Breast epithelium (tissue), 4 donors: ENCODE measurements at regions not wholly inside any gene's neighbourhood (a gene's known extent, or its start where the extent isn't known, plus 50 kb on each side); places are given as distances from the start of the nearest gene placed in this dataset.

Experiments
- DNase-seq, 2 donors: peaks; one replicate each; pipeline ENCODE4 v3.0.0-alpha.2; 2019; ENCODE audit warnings: low spot score in 2 of 2
- H3K27ac ChIP-seq, 2 donors: fragments of 200-600 bp; sonication (generic) in 1 of 2; one replicate each; pipeline ENCODE4 v1.5.1; 2016 to 2019; ENCODE audit warnings: mild to moderate bottlenecking in 1 of 2
- H3K27me3 ChIP-seq, 2 donors: fragments of 200-600 bp; sonication (generic) in 1 of 2; one replicate each; pipeline versions ENCODE4 v1.5.1 to v1.6.0; 2017 to 2019; ENCODE audit warnings: control low read depth in 1 of 2, mild to moderate bottlenecking in 1 of 2
- H3K36me3 ChIP-seq: fragments of 200-600 bp; one replicate; pipeline ENCODE4 v1.5.1; 2019
- H3K4me1 ChIP-seq, 2 donors: fragments of 200-600 bp; sonication (generic); one replicate each; pipeline ENCODE4 v1.5.1; 2016 to 2019; ENCODE audit warnings: control low read depth in 1 of 2
- H3K4me3 ChIP-seq, 3 donors: fragments of 200-600 bp; sonication (generic); 1 replicate in 2 of 3; 2 replicates in 1 of 3; pipeline ENCODE4 v1.5.1; 2016 to 2019; ENCODE audit warnings: mild to moderate bottlenecking in 3 of 3, moderate library complexity in 2 of 3
- H3K9me3 ChIP-seq, 2 donors: fragments of 200-600 bp; sonication (generic) in 1 of 2; one replicate each; pipeline ENCODE4 v1.5.1; 2016 to 2019; ENCODE audit warnings: control low read depth in 1 of 2
- POLR2A ChIP-seq: fragments of 450-650 bp; IDR thresholded peaks from one replicate; pipeline ENCODE4 v1.6.1; 2016; ENCODE audit warnings: antibody characterized with exemption, mild to moderate bottlenecking, moderate library complexity
- POLR2AphosphoS5 ChIP-seq, 3 donors: sonication (generic); formaldehyde crosslinking; IDR thresholded peaks; one replicate each; pipeline ENCODE4 v1.6.1; 2017; ENCODE audit warnings: antibody characterized with exemption in 3 of 3
- intact Hi-C: fragments of 100-400 bp; cut with DNase I; formaldehyde crosslinking; loops from one replicate; pipeline ENCODE4 v1.15.1; 2023; ENCODE audit warnings: low total_unique reads
- TF ChIP-seq, protein P1 (sequence below), 3 donors: fragments of 450-650 bp; IDR thresholded peaks; one replicate each; pipeline ENCODE4 v1.5.1; 2016 to 2017; ENCODE audit warnings: antibody characterized with exemption in 3 of 3, mild to moderate bottlenecking in 3 of 3, moderate library complexity in 3 of 3

GRCh38 chr4:151988591-151988990 lies 227.8 kb upstream of the GATB start:
- no peak for DNase-seq
- no peak for TF ChIP-seq POLR2AphosphoS5 (IDR thresholded peaks at IDR 0.05)
- TF ChIP-seq, protein P1, sequence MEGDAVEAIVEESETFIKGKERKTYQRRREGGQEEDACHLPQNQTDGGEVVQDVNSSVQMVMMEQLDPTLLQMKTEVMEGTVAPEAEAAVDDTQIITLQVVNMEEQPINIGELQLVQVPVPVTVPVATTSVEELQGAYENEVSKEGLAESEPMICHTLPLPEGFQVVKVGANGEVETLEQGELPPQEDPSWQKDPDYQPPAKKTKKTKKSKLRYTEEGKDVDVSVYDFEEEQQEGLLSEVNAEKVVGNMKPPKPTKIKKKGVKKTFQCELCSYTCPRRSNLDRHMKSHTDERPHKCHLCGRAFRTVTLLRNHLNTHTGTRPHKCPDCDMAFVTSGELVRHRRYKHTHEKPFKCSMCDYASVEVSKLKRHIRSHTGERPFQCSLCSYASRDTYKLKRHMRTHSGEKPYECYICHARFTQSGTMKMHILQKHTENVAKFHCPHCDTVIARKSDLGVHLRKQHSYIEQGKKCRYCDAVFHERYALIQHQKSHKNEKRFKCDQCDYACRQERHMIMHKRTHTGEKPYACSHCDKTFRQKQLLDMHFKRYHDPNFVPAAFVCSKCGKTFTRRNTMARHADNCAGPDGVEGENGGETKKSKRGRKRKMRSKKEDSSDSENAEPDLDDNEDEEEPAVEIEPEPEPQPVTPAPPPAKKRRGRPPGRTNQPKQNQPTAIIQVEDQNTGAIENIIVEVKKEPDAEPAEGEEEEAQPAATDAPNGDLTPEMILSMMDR (IDR thresholded peaks at IDR 0.05): no peak
- no peak for TF ChIP-seq POLR2A
- Histone ChIP-seq H3K9me3 (no peaks in the 10 kb centered on the region), H3K4me3 (no peak overlapping the region), H3K27ac (no peak overlapping the region), H3K27me3 (no peaks in the 10 kb centered on the region), H3K36me3 (no peaks in the 10 kb centered on the region), H3K4me1 (no peaks in the 10 kb centered on the region)
- intact Hi-C loops: no loop called here

DNA sequence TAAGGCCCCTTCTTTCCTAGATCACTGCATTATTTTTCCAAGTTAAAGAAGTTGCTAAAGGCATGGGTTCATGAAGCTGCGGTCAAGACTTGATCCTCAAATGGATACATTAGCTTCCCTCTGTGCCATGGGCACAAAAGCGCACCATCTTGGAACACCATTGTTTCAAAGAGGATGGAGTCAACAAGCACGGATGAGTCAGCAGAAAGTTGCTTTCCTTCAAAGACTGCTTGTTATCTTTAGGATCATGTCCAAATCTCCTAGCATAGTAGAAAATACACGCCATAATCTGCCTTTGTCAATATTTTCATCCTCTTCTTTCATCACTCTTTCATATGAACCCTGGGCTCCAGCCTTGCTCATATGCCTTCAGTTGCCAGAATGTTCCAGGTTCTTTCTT lies 226.8 kb upstream of the GATB start:
- DNase-seq: no peak
- H3K9me3 ChIP-seq: no peaks in the 10 kb centered on the region
- no peaks in the 10 kb centered on the region for H3K36me3 ChIP-seq

DNA sequence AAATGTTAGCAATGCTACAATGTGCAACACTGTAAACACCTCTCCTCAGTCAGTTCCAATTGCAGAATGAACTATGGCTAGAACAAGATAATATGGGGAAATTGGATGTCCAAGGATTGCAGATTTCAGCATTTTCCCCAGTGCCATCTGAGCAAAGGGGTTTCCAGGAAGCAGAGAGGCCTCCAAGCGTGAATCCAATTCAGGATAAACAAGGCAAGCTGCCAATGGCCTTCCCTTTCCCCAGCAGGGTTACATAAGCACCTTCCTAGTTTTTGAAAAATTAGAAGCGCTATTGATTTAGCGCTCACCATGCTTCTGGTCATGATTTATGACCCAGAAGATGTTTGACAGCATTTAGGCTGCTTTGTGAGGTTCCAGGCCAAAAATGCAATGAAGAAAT lies 223.0 kb upstream of the GATB start:
- Histone ChIP-seq H3K4me3 (no peak overlapping the region), H3K36me3 (no peaks in the 10 kb centered on the region), H3K27ac (no peak overlapping the region), H3K4me1 (no peaks in the 10 kb centered on the region), H3K9me3 (peaks cover 0 to under 1% of the 10 kb centered on the region in 2 donors), H3K27me3 (no peaks in the 10 kb centered on the region)
- no peak for DNase-seq
- intact Hi-C loops: no loop called here
- TF ChIP-seq POLR2AphosphoS5 (IDR thresholded peaks at IDR 0.05) (no peak), POLR2A (no peak)
- TF ChIP-seq, protein P1 (IDR thresholded peaks at IDR 0.05): no peak

More for the DNA sequence above, 226.8 kb upstream of the GATB start:
- Histone ChIP-seq H3K4me1 (no peaks in the 10 kb centered on the region), H3K4me3 (no peak overlapping the region), H3K27me3 (no peaks in the 10 kb centered on the region), H3K27ac (no peak overlapping the region)
- intact Hi-C loops: no loop called here
- TF ChIP-seq POLR2AphosphoS5 (IDR thresholded peaks at IDR 0.05) (no peak), POLR2A (no peak)
- TF ChIP-seq, protein P1 (IDR thresholded peaks at IDR 0.05): no peak

- H3K4me1 ChIP-seq: no peaks in the 10 kb centered on the region
- H3K27me3 ChIP-seq: no peaks in the 10 kb centered on the region
- H3K36me3 ChIP-seq: no peaks in the 10 kb centered on the region
- TF ChIP-seq, protein P1 (IDR thresholded peaks at IDR 0.05): no peak
- no peak for TF ChIP-seq POLR2A
- TF ChIP-seq POLR2AphosphoS5 (IDR thresholded peaks at IDR 0.05): no peak
- intact Hi-C loops: no loop called here
- H3K4me3 ChIP-seq: no peak overlapping the region
- DNase-seq: no peak
- no peak overlapping the region for H3K27ac ChIP-seq
- peaks cover 0 to 22% of the 10 kb centered on the region in 2 donors for H3K9me3 ChIP-seq
Observed at GRCh38 chr4:151979819-151980218, 219.0 kb upstream of the GATB start.

- intact Hi-C loops: no loop called here
- no peaks in the 10 kb centered on the region for H3K27me3 ChIP-seq
- no peak overlapping the region for H3K4me3 ChIP-seq
- TF ChIP-seq, protein P1 (IDR thresholded peaks at IDR 0.05): no peak
- TF ChIP-seq POLR2AphosphoS5 (IDR thresholded peaks at IDR 0.05) (no peak), POLR2A (no peak)
- DNase-seq: no peak
- H3K27ac ChIP-seq: no peak overlapping the region
- H3K36me3 ChIP-seq: no peaks in the 10 kb centered on the region
- no peaks in the 10 kb centered on the region for H3K9me3 ChIP-seq
- no peaks in the 10 kb centered on the region for H3K4me1 ChIP-seq
Observed at GRCh38 chr4:151968643-151969042, 207.8 kb upstream of the GATB start.
